H1 (cell line): ENCODE measurements at regions not wholly inside any gene's neighbourhood (a gene's known extent, or its start where the extent isn't known, plus 50 kb on each side); places are given as distances from the start of the nearest gene placed in this dataset.

Experiments used
- CTCF ChIP-seq, 3 experiments: IDR thresholded peaks; 1 replicate in 2 of 3; 2 replicates in 1 of 3; pipeline versions ENCODE4 v1.5.1 to v1.6.1; 2011; ENCODE audit warnings: low read length in 3 of 3, mild to moderate bottlenecking in 3 of 3, inconsistent platforms in 2 of 3, low read depth in 1 of 3, moderate library complexity in 1 of 3; ENCODE audit not compliant: insufficient read depth in 1 of 3; ENCODE audit errors: control extremely low read depth in 1 of 3
- EP300 ChIP-seq, 2 experiments: IDR thresholded peaks; 1 replicate in 1 of 2; 2 replicates in 1 of 2; pipeline ENCODE4 v1.6.1; 2011 to 2012; ENCODE audit warnings: low read depth in 2 of 2, low read length in 2 of 2, mild to moderate bottlenecking in 2 of 2, borderline replicate concordance in 1 of 2, inconsistent platforms in 1 of 2, moderate library complexity in 1 of 2
- MAFK ChIP-seq: IDR thresholded peaks from 2 replicates; pipeline ENCODE4 v1.6.1; 2012; ENCODE audit warnings: low read depth, mild to moderate bottlenecking, improper control_type of control experiment, low read length
- SIRT6 ChIP-seq: IDR thresholded peaks from one replicate; pipeline ENCODE4 v1.7.1; 2012; ENCODE audit warnings: low read length, inconsistent platforms
- TF ChIP-seq, protein P1 (sequence below): IDR thresholded peaks from 2 replicates; pipeline ENCODE4 v1.6.1; 2011; ENCODE audit warnings: low read length, improper control_type of control experiment
- TF ChIP-seq, protein P2 (sequence below): IDR thresholded peaks from 2 replicates; pipeline ENCODE4 v1.6.1; 2012; ENCODE audit warnings: low read length, inconsistent platforms
- TF ChIP-seq, protein P3 (sequence below): IDR thresholded peaks from 2 replicates; pipeline ENCODE4 v1.6.1; 2011; ENCODE audit warnings: low read depth, mild to moderate bottlenecking, low read length; ENCODE audit not compliant: insufficient read depth

- TF ChIP-seq CTCF (IDR thresholded peaks at IDR 0.05; ENCODE audit: control extremely low read depth in 1 of 3, insufficient read depth in 1 of 3, low read depth in 1 of 3, low read length in 3 of 3), result no peak
- TF ChIP-seq SIRT6, result no peak
- TF ChIP-seq, protein P1, sequence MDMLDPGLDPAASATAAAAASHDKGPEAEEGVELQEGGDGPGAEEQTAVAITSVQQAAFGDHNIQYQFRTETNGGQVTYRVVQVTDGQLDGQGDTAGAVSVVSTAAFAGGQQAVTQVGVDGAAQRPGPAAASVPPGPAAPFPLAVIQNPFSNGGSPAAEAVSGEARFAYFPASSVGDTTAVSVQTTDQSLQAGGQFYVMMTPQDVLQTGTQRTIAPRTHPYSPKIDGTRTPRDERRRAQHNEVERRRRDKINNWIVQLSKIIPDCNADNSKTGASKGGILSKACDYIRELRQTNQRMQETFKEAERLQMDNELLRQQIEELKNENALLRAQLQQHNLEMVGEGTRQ, result no peak
- TF ChIP-seq EP300 (IDR thresholded peaks at IDR 0.05; ENCODE audit: borderline replicate concordance in 1 of 2, low read depth in 2 of 2, low read length in 2 of 2), result no peak
- TF ChIP-seq MAFK, result no peak
- TF ChIP-seq, protein P2, sequence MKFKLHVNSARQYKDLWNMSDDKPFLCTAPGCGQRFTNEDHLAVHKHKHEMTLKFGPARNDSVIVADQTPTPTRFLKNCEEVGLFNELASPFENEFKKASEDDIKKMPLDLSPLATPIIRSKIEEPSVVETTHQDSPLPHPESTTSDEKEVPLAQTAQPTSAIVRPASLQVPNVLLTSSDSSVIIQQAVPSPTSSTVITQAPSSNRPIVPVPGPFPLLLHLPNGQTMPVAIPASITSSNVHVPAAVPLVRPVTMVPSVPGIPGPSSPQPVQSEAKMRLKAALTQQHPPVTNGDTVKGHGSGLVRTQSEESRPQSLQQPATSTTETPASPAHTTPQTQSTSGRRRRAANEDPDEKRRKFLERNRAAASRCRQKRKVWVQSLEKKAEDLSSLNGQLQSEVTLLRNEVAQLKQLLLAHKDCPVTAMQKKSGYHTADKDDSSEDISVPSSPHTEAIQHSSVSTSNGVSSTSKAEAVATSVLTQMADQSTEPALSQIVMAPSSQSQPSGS, result no peak
- TF ChIP-seq, protein P3, sequence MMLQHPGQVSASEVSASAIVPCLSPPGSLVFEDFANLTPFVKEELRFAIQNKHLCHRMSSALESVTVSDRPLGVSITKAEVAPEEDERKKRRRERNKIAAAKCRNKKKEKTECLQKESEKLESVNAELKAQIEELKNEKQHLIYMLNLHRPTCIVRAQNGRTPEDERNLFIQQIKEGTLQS, result no peak
Observed at GRCh38 chr12:67035121-67035520, 234.0 kb upstream of the CAND1 start.
